H9 (cell line): ENCODE measurements at regions not wholly inside any gene's neighbourhood (a gene's known extent, or its start where the extent isn't known, plus 50 kb on each side); places are given as distances from the start of the nearest gene placed in this dataset.

Source experiments
- DNase-seq: peaks from one replicate; pipeline ENCODE4 v3.0.0-alpha.2; 2017
- H2AFZ ChIP-seq: one replicate; pipeline ENCODE4 v1.6.1; 2013; ENCODE audit warnings: mild to moderate bottlenecking, low read length, control low read depth, moderate library complexity
- H2AK5ac ChIP-seq: 2 replicates; pipeline ENCODE4 v1.6.1; 2013; ENCODE audit warnings: low read length, control low read depth, mixed read lengths; ENCODE audit not compliant: insufficient read length
- H2BK120ac ChIP-seq: one replicate; pipeline ENCODE4 v1.6.1; 2013; ENCODE audit warnings: low read depth, mild to moderate bottlenecking, low read length, control low read depth, inconsistent platforms; ENCODE audit not compliant: poor library complexity, severe bottlenecking
- H2BK12ac ChIP-seq: 2 replicates; pipeline ENCODE4 v1.6.1; 2013; ENCODE audit warnings: low read length, control low read depth, mixed read lengths, low read depth; ENCODE audit not compliant: insufficient read length
- H2BK15ac ChIP-seq: 2 replicates; pipeline ENCODE4 v1.6.1; 2013; ENCODE audit warnings: low read depth, low read length, control low read depth
- H2BK20ac ChIP-seq: one replicate; pipeline ENCODE4 v1.6.1; 2013; ENCODE audit warnings: low read depth, mild to moderate bottlenecking, low read length, control low read depth, inconsistent platforms; ENCODE audit not compliant: poor library complexity, severe bottlenecking
- H2BK5ac ChIP-seq: 2 replicates; pipeline ENCODE4 v1.6.1; 2013; ENCODE audit warnings: low read length, control low read depth, mixed read lengths; ENCODE audit not compliant: insufficient read length
- H3K14ac ChIP-seq: 2 replicates; pipeline ENCODE4 v1.6.1; 2013; ENCODE audit warnings: low read length, control low read depth; ENCODE audit not compliant: insufficient read depth
- H3K18ac ChIP-seq: 2 replicates; pipeline ENCODE4 v1.6.1; 2013; ENCODE audit warnings: low read depth, mild to moderate bottlenecking, mixed read lengths, low read length, control low read depth; ENCODE audit not compliant: insufficient read length
- H3K23ac ChIP-seq: 2 replicates; pipeline ENCODE4 v1.6.1; 2013; ENCODE audit warnings: low read length, control low read depth, mixed read lengths, low read depth; ENCODE audit not compliant: insufficient read length
- H3K23me2 ChIP-seq: 2 replicates; pipeline ENCODE4 v1.6.1; 2013; ENCODE audit warnings: low read depth, mild to moderate bottlenecking, mixed read lengths, low read length, control low read depth; ENCODE audit not compliant: insufficient read length, poor library complexity, severe bottlenecking
- H3K27ac ChIP-seq: 2 replicates; pipeline ENCODE4 v1.5.1; 2013; ENCODE audit warnings: low read length, control low read depth, mixed read lengths, low read depth; ENCODE audit not compliant: insufficient read length
- H3K27me3 ChIP-seq: 2 replicates; pipeline ENCODE4 v1.6.1; 2013; ENCODE audit warnings: low read length, control low read depth, inconsistent platforms; ENCODE audit not compliant: insufficient read depth
- H3K4ac ChIP-seq: 2 replicates; pipeline ENCODE4 v1.6.1; 2013; ENCODE audit warnings: low read depth, mild to moderate bottlenecking, control low read depth, inconsistent platforms, low read length, moderate library complexity
- H3K4me1 ChIP-seq: 2 replicates; pipeline ENCODE4 v1.6.1; 2013; ENCODE audit warnings: low read length, control low read depth, inconsistent platforms; ENCODE audit not compliant: insufficient read depth
- H3K4me2 ChIP-seq: 2 replicates; pipeline ENCODE4 v1.6.1; 2013; ENCODE audit warnings: low read length, control low read depth, mixed read lengths; ENCODE audit not compliant: insufficient read length, insufficient read depth
- H3K56ac ChIP-seq: 2 replicates; pipeline ENCODE4 v1.6.1; 2013; ENCODE audit warnings: low read depth, mild to moderate bottlenecking, mixed read lengths, low read length, control low read depth; ENCODE audit not compliant: insufficient read length
- H3K79me1 ChIP-seq: 2 replicates; pipeline ENCODE4 v1.6.1; 2013; ENCODE audit warnings: low read depth, mild to moderate bottlenecking, moderate library complexity, low read length, control low read depth, inconsistent platforms; ENCODE audit not compliant: insufficient read depth, poor library complexity, severe bottlenecking
- H3K79me2 ChIP-seq: 2 replicates; pipeline ENCODE4 v1.6.1; 2013; ENCODE audit warnings: low read length, control low read depth, inconsistent platforms; ENCODE audit not compliant: insufficient read depth
- H3K9ac ChIP-seq: 2 replicates; pipeline ENCODE4 v1.6.1; 2013; ENCODE audit warnings: low read length, control low read depth, mixed read lengths; ENCODE audit not compliant: insufficient read length; ENCODE audit errors: extremely low read depth
- H3K9me3 ChIP-seq: one replicate; pipeline ENCODE4 v1.6.1; 2013; ENCODE audit warnings: low read depth, low read length, inconsistent platforms; ENCODE audit not compliant: control insufficient read depth
- H3T11ph ChIP-seq: one replicate; pipeline ENCODE4 v1.6.1; 2013; ENCODE audit warnings: mild to moderate bottlenecking, low read length, control low read depth, inconsistent platforms
- H4K20me1 ChIP-seq: one replicate; pipeline ENCODE4 v1.6.1; 2013; ENCODE audit not compliant: control insufficient read depth, insufficient read length, insufficient read depth
- H4K5ac ChIP-seq: 2 replicates; pipeline ENCODE4 v1.6.1; 2013; ENCODE audit warnings: low read depth, mild to moderate bottlenecking, mixed read lengths, low read length, control low read depth; ENCODE audit not compliant: insufficient read length
- H4K8ac ChIP-seq: replicated peaks from 2 replicates; pipeline ENCODE4 v1.6.1; 2013; ENCODE audit warnings: low read length, control low read depth, mixed read lengths, low read depth; ENCODE audit not compliant: insufficient read length
- H4K91ac ChIP-seq: 2 replicates; pipeline ENCODE4 v1.6.1; 2013; ENCODE audit warnings: low read depth, mild to moderate bottlenecking, moderate library complexity, mixed read lengths, low read length, control low read depth; ENCODE audit not compliant: insufficient read length
- H3K27ac Mint-ChIP-seq, 3 experiments: 2 replicates in 2 of 3; 3 replicates in 1 of 3; pipeline ENCODE4 v1.8.0; 2020 to 2021; ENCODE audit warnings: mixed read lengths in 3 of 3, mild to moderate bottlenecking in 1 of 3, moderate library complexity in 1 of 3
- H3K27me3 Mint-ChIP-seq: 2 replicates; pipeline ENCODE4 v1.8.0; 2021; ENCODE audit warnings: low read depth, mild to moderate bottlenecking, moderate library complexity, mixed read lengths
- H3K36me3 Mint-ChIP-seq, 3 experiments: 2 replicates in 2 of 3; 3 replicates in 1 of 3; pipeline ENCODE4 v1.8.0; 2020 to 2021; ENCODE audit warnings: low read depth in 3 of 3, mixed read lengths in 3 of 3; ENCODE audit not compliant: insufficient read depth in 1 of 3
- H3K4me1 Mint-ChIP-seq, 2 experiments: 2 replicates each; pipeline ENCODE4 v1.8.0; 2020; ENCODE audit warnings: mixed read lengths in 2 of 2
- H3K4me3 Mint-ChIP-seq, 2 experiments: 2 replicates in 1 of 2; 3 replicates in 1 of 2; pipeline ENCODE4 v1.8.0; 2020 to 2021; ENCODE audit warnings: mild to moderate bottlenecking in 2 of 2, mixed read lengths in 2 of 2, moderate library complexity in 1 of 2
- H3K9me3 Mint-ChIP-seq, 2 experiments: 2 replicates in 1 of 2; 3 replicates in 1 of 2; pipeline ENCODE4 v1.8.0; 2020; ENCODE audit warnings: mild to moderate bottlenecking in 2 of 2, mixed read lengths in 2 of 2, moderate library complexity in 1 of 2
- WGBS: extraction: QIAGEN DNeasy Blood & Tissue Kit; methylation state at CpG from one replicate; pipeline ENCODE4 v1.1.7; 2013; ENCODE audit warnings: missing lambda C conversion rate, low lambda C conversion rate, mixed read lengths; ENCODE audit not compliant: insufficient read length; ENCODE audit errors: extremely low coverage; 5-methylcytosine and 5-hydroxymethylcytosine counted together
- TF ChIP-seq, protein P1 (sequence below): fragments of 200-600 bp; sonication (generic); conservative IDR thresholded peaks from 3 replicates; pipeline ENCODE4 v1.8.0; 2021; ENCODE audit warnings: antibody characterized with exemption, mild to moderate bottlenecking

DNA sequence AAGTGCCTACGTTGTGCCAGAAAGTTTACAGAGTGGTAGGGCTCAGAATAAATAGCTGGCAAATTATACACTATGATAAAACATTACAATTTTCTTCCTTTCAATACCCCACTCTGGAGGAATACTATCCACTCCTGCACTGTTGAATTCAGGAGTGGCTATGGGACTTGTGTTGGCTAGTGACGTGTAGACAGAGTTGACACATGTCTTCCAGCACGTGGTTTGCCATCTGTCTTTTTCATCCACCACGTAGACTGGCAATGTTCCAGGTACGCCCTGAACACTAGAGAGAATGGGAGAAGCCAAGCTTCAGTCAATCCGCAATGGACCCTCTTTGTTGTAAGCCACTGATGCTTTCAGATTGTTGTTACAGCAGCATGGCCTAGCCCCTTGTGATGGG is 168.8 kb upstream of the RBPJ start:
- TF ChIP-seq, protein P1, sequence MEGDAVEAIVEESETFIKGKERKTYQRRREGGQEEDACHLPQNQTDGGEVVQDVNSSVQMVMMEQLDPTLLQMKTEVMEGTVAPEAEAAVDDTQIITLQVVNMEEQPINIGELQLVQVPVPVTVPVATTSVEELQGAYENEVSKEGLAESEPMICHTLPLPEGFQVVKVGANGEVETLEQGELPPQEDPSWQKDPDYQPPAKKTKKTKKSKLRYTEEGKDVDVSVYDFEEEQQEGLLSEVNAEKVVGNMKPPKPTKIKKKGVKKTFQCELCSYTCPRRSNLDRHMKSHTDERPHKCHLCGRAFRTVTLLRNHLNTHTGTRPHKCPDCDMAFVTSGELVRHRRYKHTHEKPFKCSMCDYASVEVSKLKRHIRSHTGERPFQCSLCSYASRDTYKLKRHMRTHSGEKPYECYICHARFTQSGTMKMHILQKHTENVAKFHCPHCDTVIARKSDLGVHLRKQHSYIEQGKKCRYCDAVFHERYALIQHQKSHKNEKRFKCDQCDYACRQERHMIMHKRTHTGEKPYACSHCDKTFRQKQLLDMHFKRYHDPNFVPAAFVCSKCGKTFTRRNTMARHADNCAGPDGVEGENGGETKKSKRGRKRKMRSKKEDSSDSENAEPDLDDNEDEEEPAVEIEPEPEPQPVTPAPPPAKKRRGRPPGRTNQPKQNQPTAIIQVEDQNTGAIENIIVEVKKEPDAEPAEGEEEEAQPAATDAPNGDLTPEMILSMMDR = no peak
- no peak overlapping the region for H3K4ac ChIP-seq
- H3K27me3 ChIP-seq = no peaks in the 10 kb centered on the region
- H3K23ac ChIP-seq = no peak overlapping the region
- H3T11ph ChIP-seq = no peak overlapping the region
- H3K27ac ChIP-seq = no peak overlapping the region
- no peaks in the 10 kb centered on the region for H3K4me1 ChIP-seq
- H4K8ac ChIP-seq = no peak overlapping the region
- H4K91ac ChIP-seq = no peak overlapping the region
- H2AFZ ChIP-seq = no peak overlapping the region
- Mint-ChIP-seq H3K4me3 (no peak overlapping the region), H3K27me3 (peaks cover 3% of the 10 kb centered on the region; the same call in 1 of the 2 replicates), H3K9me3 (no peaks in the 10 kb centered on the region), H3K36me3 (no peaks in the 10 kb centered on the region), H3K4me1 (peaks cover 2 to 3% of the 10 kb centered on the region in 2 experiments; a peak in 1 of 4 replicates), H3K27ac (no peak overlapping the region)
- H2AK5ac ChIP-seq = no peak overlapping the region
- no peak overlapping the region for H3K14ac ChIP-seq
- H4K20me1 ChIP-seq = no peaks in the 10 kb centered on the region
- no CpG with 5 or more reads among the region's 6 CpGs for WGBS
- no peak overlapping the region for H2BK5ac ChIP-seq
- H4K5ac ChIP-seq = no peak overlapping the region
- no peaks in the 10 kb centered on the region for H3K23me2 ChIP-seq
- no peak overlapping the region for H3K18ac ChIP-seq
- no peak overlapping the region for H2BK120ac ChIP-seq
- no peak overlapping the region for H3K4me2 ChIP-seq
- H2BK12ac ChIP-seq = no peak overlapping the region
- no peak overlapping the region for H3K56ac ChIP-seq
- DNase-seq = no peak
- H3K9ac ChIP-seq = no peak overlapping the region
- H3K79me2 ChIP-seq = no peaks in the 10 kb centered on the region
- H2BK15ac ChIP-seq = no peak overlapping the region
- no peaks in the 10 kb centered on the region for H3K79me1 ChIP-seq
- no peaks in the 10 kb centered on the region for H3K9me3 ChIP-seq
- no peak overlapping the region for H2BK20ac ChIP-seq
